Bronchial epithelial cell (primary cell): ENCODE measurements at regions not wholly inside any gene's neighbourhood (a gene's known extent, or its start where the extent isn't known, plus 50 kb on each side); places are given as distances from the start of the nearest gene placed in this dataset.

Source experiments
- DNase-seq: peaks from one replicate; pipeline ENCODE4 v3.0.0-alpha.2; 2010; ENCODE audit warnings: low read depth
- FAIRE-seq: peaks from 2 replicates; lab custom pipeline; 2011; peaks lifted over from hg19 to GRCh38; lab: Jason Lieb, UNC
- H3K27me3 ChIP-seq: 2 replicates; pipeline ENCODE4 v1.5.1; 2011; ENCODE audit warnings: low read length; ENCODE audit not compliant: control insufficient read depth, insufficient read depth
- H3K36me3 ChIP-seq: 2 replicates; pipeline ENCODE4 v1.5.1; 2011; ENCODE audit warnings: low read length; ENCODE audit not compliant: control insufficient read depth, insufficient read depth
- H3K4me3 ChIP-seq: 2 replicates; pipeline ENCODE4 v1.5.1; 2011; ENCODE audit warnings: mild to moderate bottlenecking, low read depth, low read length, control low read depth
- CTCF ChIP-seq: IDR thresholded peaks from 2 replicates; pipeline ENCODE4 v1.5.1; 2011; ENCODE audit warnings: mild to moderate bottlenecking, moderate library complexity, low read length, control low read depth, inconsistent platforms; ENCODE audit not compliant: insufficient read depth, severe bottlenecking

DNA sequence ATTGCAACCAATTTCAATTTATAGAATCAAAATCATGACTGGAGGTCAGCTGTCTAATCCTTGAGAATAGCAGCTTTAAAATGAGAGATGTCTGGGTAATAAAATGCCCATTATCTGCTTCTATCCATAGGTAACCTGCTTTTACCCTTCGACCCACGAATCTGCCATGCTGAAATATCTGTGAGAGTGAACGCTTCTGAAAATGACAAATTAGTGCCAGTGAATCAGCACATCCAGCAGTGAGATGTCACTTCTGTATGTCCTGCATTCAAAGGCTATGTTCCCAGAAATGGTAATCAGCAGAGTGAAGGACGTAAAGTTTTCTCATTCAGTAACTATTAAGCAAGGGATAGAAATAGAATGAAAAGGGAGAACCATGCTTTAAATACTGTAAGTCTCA is 532.4 kb upstream of the ITGA1 start:
- FAIRE-seq, result no peak
- TF ChIP-seq CTCF, result no peak
- DNase-seq, result no peak
- H3K4me3 ChIP-seq, result no peak overlapping the region
- no peaks in the 10 kb centered on the region for H3K36me3 ChIP-seq
- no peaks in the 10 kb centered on the region for H3K27me3 ChIP-seq

DNA sequence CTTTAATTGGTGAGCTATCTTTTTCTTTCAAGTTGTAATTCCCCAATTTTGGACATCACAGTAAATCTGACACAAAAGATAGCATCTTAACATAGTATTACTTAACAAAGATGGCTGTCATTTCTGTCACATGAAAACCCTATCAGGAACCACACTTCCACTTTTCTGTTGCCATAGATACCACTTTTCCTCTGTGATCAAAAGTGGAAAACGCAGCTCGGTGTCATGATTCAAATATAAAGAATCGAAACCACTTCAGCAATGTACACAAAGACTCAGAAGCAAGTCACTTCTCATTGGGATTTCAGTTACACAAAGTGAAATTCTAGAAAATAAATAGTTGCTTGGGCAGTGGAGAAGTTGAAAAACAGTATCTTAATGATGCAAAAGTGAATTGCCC is 524.9 kb upstream of the ITGA1 start:
- FAIRE-seq, result no peak
- DNase-seq, result no peak
- Histone ChIP-seq H3K4me3 (no peak overlapping the region), H3K27me3 (no peaks in the 10 kb centered on the region), H3K36me3 (no peaks in the 10 kb centered on the region)
- no peak for TF ChIP-seq CTCF

GRCh38 chr5:52269401-52269800 is 518.3 kb upstream of the ITGA1 start:
- FAIRE-seq (no peak), DNase-seq (no peak)
- TF ChIP-seq CTCF, result no peak
- Histone ChIP-seq H3K27me3 (no peaks in the 10 kb centered on the region), H3K36me3 (no peaks in the 10 kb centered on the region), H3K4me3 (no peak overlapping the region)

DNA sequence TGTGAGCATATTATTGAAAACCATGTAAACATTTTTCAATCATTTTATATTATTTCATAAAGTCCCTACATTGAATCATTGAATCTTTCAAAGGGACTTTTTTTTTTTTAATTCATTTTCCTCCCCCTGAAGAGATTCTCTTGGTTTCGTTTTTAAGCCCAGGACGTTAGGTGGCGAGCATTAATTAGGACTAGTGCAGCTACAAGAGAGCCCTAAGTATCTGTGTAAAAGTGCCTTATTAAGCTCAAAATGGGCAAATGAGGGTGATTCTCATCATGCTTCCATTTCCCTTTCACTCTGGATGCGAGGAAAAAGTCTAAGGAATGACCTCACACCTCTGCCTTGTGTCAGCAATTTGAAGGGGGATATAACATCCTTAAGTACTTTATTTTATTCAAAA is 517.9 kb upstream of the ITGA1 start:
- DNase-seq (no peak), FAIRE-seq (no peak)
- Histone ChIP-seq H3K27me3 (no peaks in the 10 kb centered on the region), H3K36me3 (no peaks in the 10 kb centered on the region), H3K4me3 (no peak overlapping the region)
- no peak for TF ChIP-seq CTCF

- no peak for DNase-seq
- no peak for FAIRE-seq
Observed at GRCh38 chr5:52275639-52276038, 512.1 kb upstream of the ITGA1 start.

More at GRCh38 chr5:52275639-52276038, 512.1 kb upstream of the ITGA1 start:
- no peak for TF ChIP-seq CTCF
- Histone ChIP-seq H3K4me3 (no peak overlapping the region), H3K27me3 (no peaks in the 10 kb centered on the region), H3K36me3 (no peaks in the 10 kb centered on the region)
